ENCODE measurements at regions not wholly inside any gene's neighbourhood (a gene's known extent, or its start where the extent isn't known, plus 50 kb on each side); places are given as distances from the start of the nearest gene placed in this dataset.

GRCh38 chrX:14084466-14084865 lies 54.8 kb upstream of the GEMIN8 start:
- Histone ChIP-seq H3K9me3 (no peaks in the 10 kb centered on the region), H3K4me1 (no peaks in the 10 kb centered on the region), H3K27me3 (no peaks in the 10 kb centered on the region), H3K4me3 (no peak overlapping the region), H3K36me3 (no peaks in the 10 kb centered on the region), H3K27ac (no peak overlapping the region)
- intact Hi-C loops (cut with DNase I; ENCODE audit: low total_unique reads): no loop called here
- in situ Hi-C loops (cut with MboI; ENCODE audit: low pct_ligation_motif_present in 1 of 4, low pct_unique_long_range_greater_than_20kb in 1 of 4, low sequenced_read_pairs in 3 of 4): loop anchor here in 2 of 4 donors (25.0 kb wide), 2 partner anchors 428 to 453 kb away; partner anchors contain the start of gene GLRA2 (in 1 of the 2)
- DNase-seq: no peak
- 53 to 57% methylated on average over 1 of the region's 1 CpG for WGBS, 2 donors (ENCODE audit: low coverage in 1 of 2)
- TF ChIP-seq POLR2A (IDR thresholded peaks at IDR 0.05) (no peak), EP300 (IDR thresholded peaks at IDR 0.05; ENCODE audit: low read depth) (no peak)
- TF ChIP-seq, protein P1, sequence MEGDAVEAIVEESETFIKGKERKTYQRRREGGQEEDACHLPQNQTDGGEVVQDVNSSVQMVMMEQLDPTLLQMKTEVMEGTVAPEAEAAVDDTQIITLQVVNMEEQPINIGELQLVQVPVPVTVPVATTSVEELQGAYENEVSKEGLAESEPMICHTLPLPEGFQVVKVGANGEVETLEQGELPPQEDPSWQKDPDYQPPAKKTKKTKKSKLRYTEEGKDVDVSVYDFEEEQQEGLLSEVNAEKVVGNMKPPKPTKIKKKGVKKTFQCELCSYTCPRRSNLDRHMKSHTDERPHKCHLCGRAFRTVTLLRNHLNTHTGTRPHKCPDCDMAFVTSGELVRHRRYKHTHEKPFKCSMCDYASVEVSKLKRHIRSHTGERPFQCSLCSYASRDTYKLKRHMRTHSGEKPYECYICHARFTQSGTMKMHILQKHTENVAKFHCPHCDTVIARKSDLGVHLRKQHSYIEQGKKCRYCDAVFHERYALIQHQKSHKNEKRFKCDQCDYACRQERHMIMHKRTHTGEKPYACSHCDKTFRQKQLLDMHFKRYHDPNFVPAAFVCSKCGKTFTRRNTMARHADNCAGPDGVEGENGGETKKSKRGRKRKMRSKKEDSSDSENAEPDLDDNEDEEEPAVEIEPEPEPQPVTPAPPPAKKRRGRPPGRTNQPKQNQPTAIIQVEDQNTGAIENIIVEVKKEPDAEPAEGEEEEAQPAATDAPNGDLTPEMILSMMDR (IDR thresholded peaks at IDR 0.05): no peak

DNA sequence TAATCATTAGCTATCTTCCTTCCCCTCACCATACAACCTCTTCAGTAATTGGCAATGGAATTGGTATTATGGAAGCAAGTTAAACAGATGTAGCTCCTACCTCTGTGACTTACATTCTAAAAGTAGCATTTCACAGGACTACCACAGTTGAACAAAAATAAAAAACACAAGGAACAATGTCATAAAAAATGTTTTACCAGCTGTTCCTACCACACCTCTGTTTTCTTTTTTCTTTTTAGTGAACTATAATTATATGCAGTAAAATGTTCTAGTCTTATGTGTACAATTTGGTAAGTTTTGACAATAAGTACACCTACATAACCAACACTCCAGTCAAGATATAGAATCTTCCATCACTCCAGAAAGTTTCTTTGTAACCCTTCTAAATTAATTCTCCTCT lies 54.1 kb upstream of the GEMIN8 start:
- no peak for DNase-seq
- H3K36me3 ChIP-seq: no peaks in the 10 kb centered on the region
- H3K4me1 ChIP-seq: no peaks in the 10 kb centered on the region
- no peak overlapping the region for H3K27ac ChIP-seq
- no peaks in the 10 kb centered on the region for H3K27me3 ChIP-seq
- in situ Hi-C loops (cut with MboI; ENCODE audit: low pct_ligation_motif_present in 1 of 4, low pct_unique_long_range_greater_than_20kb in 1 of 4, low sequenced_read_pairs in 3 of 4): loop anchor here in 2 of 4 donors (25.0 kb wide), 2 partner anchors 429 to 454 kb away; partner anchors contain the start of gene GLRA2 (in 1 of the 2)
- intact Hi-C loops (cut with DNase I; ENCODE audit: low total_unique reads): no loop called here
- H3K4me3 ChIP-seq: no peak overlapping the region
- TF ChIP-seq, protein P1 (IDR thresholded peaks at IDR 0.05): no peak
- TF ChIP-seq EP300 (IDR thresholded peaks at IDR 0.05; ENCODE audit: low read depth): no peak
- no peak for TF ChIP-seq POLR2A (IDR thresholded peaks at IDR 0.05)
- no peak for TF ChIP-seq POLR2AphosphoS5 (IDR thresholded peaks at IDR 0.05)
- H3K9me3 ChIP-seq: no peaks in the 10 kb centered on the region

GRCh38 chrX:14079891-14080430 lies 50.3 kb upstream of the GEMIN8 start:
- WGBS, 2 donors (ENCODE audit: low coverage in 1 of 2): 58 to 78% methylated on average over 1 to 2 of the region's 2 CpGs
- Histone ChIP-seq H3K36me3 (no peaks in the 10 kb centered on the region), H3K4me1 (no peaks in the 10 kb centered on the region), H3K27me3 (no peaks in the 10 kb centered on the region), H3K4me3 (no peak overlapping the region), H3K27ac (no peak overlapping the region), H3K9me3 (no peaks in the 10 kb centered on the region)
- TF ChIP-seq POLR2AphosphoS5 (IDR thresholded peaks at IDR 0.05): no peak
- TF ChIP-seq, protein P1 (IDR thresholded peaks at IDR 0.05): no peak
- no peak for TF ChIP-seq EP300 (IDR thresholded peaks at IDR 0.05; ENCODE audit: low read depth)
- intact Hi-C loops (cut with DNase I; ENCODE audit: low total_unique reads): no loop called here
- in situ Hi-C loops (cut with MboI; ENCODE audit: low pct_ligation_motif_present in 1 of 4, low pct_unique_long_range_greater_than_20kb in 1 of 4, low sequenced_read_pairs in 3 of 4): loop anchor here in 2 of 4 donors (25.0 kb wide), 2 partner anchors 432 to 457 kb away; partner anchors contain the start of gene GLRA2 (in 1 of the 2)
- no peak for DNase-seq

All from transverse colon (tissue), 4 donors.